ES-I3 (cell line): ENCODE measurements at regions not wholly inside any gene's neighbourhood (a gene's known extent, or its start where the extent isn't known, plus 50 kb on each side); places are given as distances from the start of the nearest gene placed in this dataset.

Experiments used
- H3K36me3 ChIP-seq: 2 replicates; pipeline ENCODE4 v1.6.1; 2013; ENCODE audit warnings: mild to moderate bottlenecking, low read length, control low read depth, moderate library complexity; ENCODE audit not compliant: insufficient read depth
- H3K4me1 ChIP-seq: 2 replicates; pipeline ENCODE4 v1.6.1; 2013; ENCODE audit warnings: mild to moderate bottlenecking, control low read depth, low read length; ENCODE audit not compliant: insufficient read depth
- H3K9ac ChIP-seq: 2 replicates; pipeline ENCODE4 v1.6.1; 2013; ENCODE audit warnings: low read depth, mild to moderate bottlenecking, low read length, moderate library complexity
- H3K9me3 ChIP-seq: 2 replicates; pipeline ENCODE4 v1.6.1; 2013; ENCODE audit warnings: mild to moderate bottlenecking, low read length, moderate library complexity; ENCODE audit not compliant: control insufficient read depth, insufficient read depth

- Histone ChIP-seq H3K4me1 (no peaks in the 10 kb centered on the region), H3K9me3 (no peaks in the 10 kb centered on the region), H3K9ac (no peak overlapping the region), H3K36me3 (no peaks in the 10 kb centered on the region)
Measured at GRCh38 chr9:81379655-81380054, 309.7 kb downstream of the TLE1 start.

- Histone ChIP-seq H3K4me1 (no peaks in the 10 kb centered on the region), H3K36me3 (no peaks in the 10 kb centered on the region), H3K9me3 (no peaks in the 10 kb centered on the region), H3K9ac (no peak overlapping the region)
Measured at GRCh38 chr9:81377921-81378320, 311.4 kb downstream of the TLE1 start.

- Histone ChIP-seq H3K36me3 (no peaks in the 10 kb centered on the region), H3K4me1 (no peaks in the 10 kb centered on the region), H3K9me3 (no peaks in the 10 kb centered on the region), H3K9ac (no peak overlapping the region)
Measured at GRCh38 chr9:81377320-81377719, 312.0 kb downstream of the TLE1 start.

GRCh38 chr9:81375187-81376100 is 313.9 kb downstream of the TLE1 start:
- Histone ChIP-seq H3K9me3 (no peaks in the 10 kb centered on the region), H3K4me1 (no peaks in the 10 kb centered on the region), H3K36me3 (no peaks in the 10 kb centered on the region), H3K9ac (no peak overlapping the region)

GRCh38 chr9:81374459-81375186 is 314.7 kb downstream of the TLE1 start:
- Histone ChIP-seq H3K36me3 (no peaks in the 10 kb centered on the region), H3K4me1 (no peaks in the 10 kb centered on the region), H3K9ac (no peak overlapping the region), H3K9me3 (no peaks in the 10 kb centered on the region)

- Histone ChIP-seq H3K9me3 (no peaks in the 10 kb centered on the region), H3K36me3 (no peaks in the 10 kb centered on the region), H3K4me1 (no peaks in the 10 kb centered on the region), H3K9ac (no peak overlapping the region)
Measured at GRCh38 chr9:81373294-81373693, 316.1 kb downstream of the TLE1 start.

GRCh38 chr9:81372628-81373191 is 316.6 kb downstream of the TLE1 start:
- no peak overlapping the region for H3K9ac ChIP-seq
- H3K4me1 ChIP-seq = no peaks in the 10 kb centered on the region
- H3K9me3 ChIP-seq = no peaks in the 10 kb centered on the region
- no peaks in the 10 kb centered on the region for H3K36me3 ChIP-seq

- Histone ChIP-seq H3K9ac (no peak overlapping the region), H3K4me1 (no peaks in the 10 kb centered on the region), H3K36me3 (no peaks in the 10 kb centered on the region), H3K9me3 (no peaks in the 10 kb centered on the region)
Measured at GRCh38 chr9:81371824-81372223, 317.5 kb downstream of the TLE1 start.

GRCh38 chr9:81370650-81371049 is 318.7 kb downstream of the TLE1 start:
- H3K4me1 ChIP-seq = no peaks in the 10 kb centered on the region
- H3K9ac ChIP-seq = no peak overlapping the region
- H3K36me3 ChIP-seq = no peaks in the 10 kb centered on the region
- H3K9me3 ChIP-seq = no peaks in the 10 kb centered on the region

GRCh38 chr9:81370096-81370495 is 319.3 kb downstream of the TLE1 start:
- Histone ChIP-seq H3K9ac (no peak overlapping the region), H3K4me1 (no peaks in the 10 kb centered on the region), H3K36me3 (no peaks in the 10 kb centered on the region), H3K9me3 (no peaks in the 10 kb centered on the region)

- Histone ChIP-seq H3K9me3 (no peaks in the 10 kb centered on the region), H3K36me3 (no peaks in the 10 kb centered on the region)
Measured at GRCh38 chr9:81369121-81369520, 320.2 kb downstream of the TLE1 start.

GRCh38 chr9:81363916-81364480 is 325.3 kb downstream of the TLE1 start:
- no peaks in the 10 kb centered on the region for H3K9me3 ChIP-seq
- H3K4me1 ChIP-seq = no peaks in the 10 kb centered on the region
- no peak overlapping the region for H3K9ac ChIP-seq
- no peaks in the 10 kb centered on the region for H3K36me3 ChIP-seq

More at GRCh38 chr9:81369121-81369520, 320.2 kb downstream of the TLE1 start:
- H3K4me1 ChIP-seq = no peaks in the 10 kb centered on the region
- H3K9ac ChIP-seq = no peak overlapping the region

GRCh38 chr9:81361296-81361695 is 328.1 kb downstream of the TLE1 start:
- Histone ChIP-seq H3K9me3 (no peaks in the 10 kb centered on the region), H3K9ac (no peak overlapping the region), H3K4me1 (no peaks in the 10 kb centered on the region)

GRCh38 chr9:81351166-81351565 is 338.2 kb downstream of the TLE1 start:
- no peaks in the 10 kb centered on the region for H3K4me1 ChIP-seq

More at GRCh38 chr9:81361296-81361695, 328.1 kb downstream of the TLE1 start:
- H3K36me3 ChIP-seq = no peaks in the 10 kb centered on the region

More at GRCh38 chr9:81351166-81351565, 338.2 kb downstream of the TLE1 start:
- Histone ChIP-seq H3K36me3 (no peaks in the 10 kb centered on the region), H3K9me3 (no peaks in the 10 kb centered on the region), H3K9ac (no peak overlapping the region)
